GM19035 (cell line): ENCODE measurements at regions not wholly inside any gene's neighbourhood (a gene's known extent, or its start where the extent isn't known, plus 50 kb on each side); places are given as distances from the start of the nearest gene placed in this dataset.
"Not testable (repeated sequence)": the region's sequence is repeated elsewhere in the genome, so short reads cannot be mapped to it uniquely, and the experiment has no call there.

Experiments
- ATAC-seq: cut with Tn5 transposase; IDR thresholded peaks from one replicate; pipeline ENCODE4 v1.9.1; 2021; ENCODE audit not compliant: unreplicated experiment

DNA sequence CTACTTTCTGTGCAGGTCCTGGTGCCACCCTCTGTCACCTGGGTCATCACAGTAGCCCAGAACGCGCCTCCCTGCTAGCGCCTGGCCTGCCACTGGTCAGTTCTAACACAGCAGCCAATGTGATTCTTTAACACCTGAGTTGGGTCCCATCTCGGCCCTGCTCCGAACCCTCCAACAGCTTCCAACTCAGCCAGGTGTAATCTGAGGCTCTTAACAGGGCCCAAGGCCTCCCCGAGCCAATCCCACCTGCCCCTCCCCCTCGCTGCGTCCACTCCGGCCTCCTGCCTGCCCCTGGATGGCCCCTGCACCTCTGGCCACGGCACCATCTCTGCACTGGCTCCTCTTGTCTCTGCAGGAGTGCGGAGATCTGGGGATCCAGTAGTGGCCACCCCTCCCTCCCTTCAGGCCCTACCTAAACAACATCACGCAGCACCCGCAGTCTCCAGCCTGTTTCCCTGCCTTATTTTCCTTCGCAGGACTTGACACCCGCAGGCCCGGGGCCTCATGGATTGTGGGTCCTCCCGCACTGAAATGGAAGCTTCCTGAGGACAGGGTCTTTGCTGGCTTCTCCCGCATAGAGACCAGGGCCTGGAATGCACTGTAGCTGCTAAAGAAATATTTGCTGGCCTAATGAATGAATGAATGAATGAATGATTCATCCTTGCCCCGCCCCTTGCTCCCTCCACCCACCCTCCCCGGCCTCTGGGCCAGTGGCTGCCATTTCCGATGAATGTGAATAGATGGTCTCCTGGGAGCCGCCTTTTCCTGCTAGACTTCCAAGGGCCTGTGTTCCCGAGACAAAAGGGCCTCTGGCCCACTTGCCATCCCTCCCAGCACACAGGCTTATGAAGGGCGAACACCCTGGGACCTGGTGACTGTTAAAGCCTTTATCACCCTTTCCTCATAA, 174.8 kb upstream of the FOXF1 start:
- ATAC-seq = no peak

- no peak for ATAC-seq
These were observed 173.2 kb upstream of the FOXF1 start for GRCh38 chr16:86337138-86337537.

DNA sequence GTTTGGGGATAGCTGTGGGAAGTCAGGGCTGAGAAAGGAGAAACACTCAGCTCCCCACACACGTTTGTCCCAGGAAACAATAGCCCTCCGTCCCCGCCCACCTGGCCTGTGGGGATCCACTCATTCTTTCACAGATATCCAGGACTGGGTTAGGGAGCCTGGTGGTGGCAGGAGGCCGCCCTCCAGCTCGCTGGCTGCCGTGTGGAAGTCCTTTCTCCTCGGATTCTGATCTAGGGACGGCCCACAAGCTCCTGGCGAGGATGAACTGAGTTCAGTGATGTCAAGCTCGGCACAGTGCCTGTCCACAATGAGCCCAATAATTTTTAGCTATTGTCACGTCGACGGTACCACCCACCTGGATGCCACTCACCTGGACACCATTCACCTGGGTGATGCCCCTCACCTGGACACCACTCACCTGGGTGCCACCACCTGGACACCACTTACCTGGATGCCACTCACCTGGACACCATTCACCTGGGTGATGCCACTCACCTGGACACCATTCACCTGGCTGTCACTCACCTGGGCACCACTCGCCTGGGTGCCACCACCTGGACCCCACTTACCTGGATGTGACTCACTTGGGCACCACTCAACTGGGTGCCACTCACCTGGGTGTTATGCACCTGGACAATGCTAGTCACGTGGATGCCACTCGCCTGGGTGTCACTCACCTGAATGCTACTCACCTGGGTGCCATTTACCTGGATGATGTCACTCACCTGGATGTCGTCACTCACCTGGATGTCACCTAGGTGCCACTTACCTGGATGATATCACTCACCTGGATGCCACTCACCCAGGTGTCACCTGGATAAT, 172.5 kb upstream of the FOXF1 start:
- no peak for ATAC-seq

- no peak for ATAC-seq
These were observed 171.8 kb upstream of the FOXF1 start for GRCh38 chr16:86338403-86339115.

DNA sequence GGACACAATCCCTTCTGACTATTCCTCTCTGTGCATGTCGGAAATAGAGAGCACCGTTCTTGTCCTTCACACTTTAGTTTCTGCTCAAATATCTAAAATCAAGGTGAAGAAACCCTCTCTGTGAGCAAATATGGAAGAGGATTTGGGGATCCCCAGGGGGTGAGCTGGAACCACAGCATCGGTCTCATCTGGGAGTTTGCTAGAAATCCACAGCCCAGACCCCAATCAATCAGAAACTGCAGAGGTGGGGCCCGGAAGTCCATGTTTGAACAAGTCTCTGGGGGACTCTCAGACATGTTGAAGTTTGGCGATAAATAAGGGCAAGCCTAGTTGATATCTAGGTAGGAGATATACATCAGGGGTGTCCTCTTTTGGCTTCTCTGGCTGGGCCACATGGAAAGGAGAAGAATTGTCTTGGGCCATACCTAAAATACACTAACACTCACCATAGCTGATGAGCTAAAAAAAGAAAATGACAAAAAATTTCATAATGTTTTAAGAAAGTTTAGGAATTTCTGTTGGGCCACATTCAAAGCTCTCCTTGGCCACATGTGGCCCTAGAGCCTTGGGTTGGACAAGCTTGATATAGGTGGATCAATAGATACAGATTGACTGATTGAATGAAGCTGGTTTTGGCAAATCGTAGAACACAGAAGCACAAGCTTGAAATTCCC, 168.0 kb upstream of the FOXF1 start:
- no peak for ATAC-seq

DNA sequence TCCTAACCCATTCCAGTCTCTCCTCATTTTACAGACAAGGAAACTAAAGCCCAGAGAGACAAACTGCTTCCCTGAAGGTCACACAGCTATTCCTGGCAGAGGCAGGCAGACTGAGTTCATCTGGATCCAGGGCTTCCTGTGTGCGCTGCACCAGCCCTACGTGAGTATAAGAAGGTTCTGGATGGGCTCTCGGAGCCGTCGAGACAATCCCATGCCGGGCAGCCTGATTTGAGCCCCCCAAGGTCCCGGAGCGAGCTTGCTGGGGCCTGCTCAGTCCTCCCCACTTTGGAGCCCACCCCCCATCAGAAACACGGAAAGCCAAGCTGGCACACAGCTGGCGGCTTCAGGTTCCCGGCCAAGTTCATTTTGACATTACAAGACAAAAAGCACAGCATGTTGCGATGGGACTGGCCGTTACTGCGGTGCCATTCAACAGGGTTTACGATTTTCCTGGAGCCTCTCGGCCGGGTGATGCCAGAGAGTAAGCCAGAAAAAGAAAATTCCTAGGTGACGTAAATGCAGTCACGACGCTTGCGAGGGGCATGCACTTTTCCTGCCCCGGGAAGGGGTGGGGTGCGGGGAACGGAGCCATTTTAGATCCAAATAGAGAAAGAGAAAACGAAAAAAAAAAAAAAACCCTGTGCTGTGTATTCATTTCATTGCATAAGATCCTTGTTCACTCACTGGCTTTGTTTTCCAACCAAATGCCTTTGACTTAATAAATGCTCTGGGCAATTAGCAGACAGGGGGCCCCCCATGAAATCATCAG, 167.1 kb upstream of the FOXF1 start:
- no peak for ATAC-seq

DNA sequence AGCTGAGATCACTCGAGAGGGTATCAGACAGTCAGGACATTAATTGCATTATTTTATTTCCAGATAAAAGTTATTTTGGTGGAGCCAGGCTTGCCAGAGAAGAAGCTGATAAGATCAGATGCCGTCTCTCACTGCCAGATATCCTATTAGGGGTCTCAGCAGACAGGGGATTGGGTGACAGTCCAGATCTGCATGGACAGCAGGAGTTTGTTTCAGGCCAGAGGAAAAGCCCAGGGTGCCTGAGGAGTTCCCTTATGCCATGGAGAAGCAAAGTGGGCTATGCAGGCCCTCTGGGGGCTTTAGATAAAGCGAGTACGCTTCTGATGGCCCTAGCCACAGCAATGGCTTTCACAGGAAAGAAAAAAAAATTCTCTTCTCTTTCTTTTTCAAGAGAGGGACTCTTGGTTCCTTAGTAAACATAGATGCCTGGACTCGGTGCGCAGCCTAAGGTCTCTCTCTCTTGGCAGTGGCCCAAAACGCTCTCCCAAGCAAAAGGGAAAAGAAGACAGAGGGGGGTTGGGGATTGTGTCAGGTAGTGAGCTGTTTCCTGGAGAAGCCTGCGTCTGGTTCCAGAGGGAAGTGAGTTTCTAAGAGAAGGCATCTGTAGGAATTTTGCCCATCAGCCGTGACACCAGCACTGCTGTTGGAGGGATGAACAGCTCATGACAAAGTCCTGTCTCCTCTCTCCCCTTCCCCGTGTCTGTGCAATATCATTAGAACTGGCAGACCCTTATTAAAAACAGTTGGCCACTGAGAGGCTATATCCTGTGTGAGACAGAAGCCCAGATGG, 166.3 kb upstream of the FOXF1 start:
- ATAC-seq = no peak

DNA sequence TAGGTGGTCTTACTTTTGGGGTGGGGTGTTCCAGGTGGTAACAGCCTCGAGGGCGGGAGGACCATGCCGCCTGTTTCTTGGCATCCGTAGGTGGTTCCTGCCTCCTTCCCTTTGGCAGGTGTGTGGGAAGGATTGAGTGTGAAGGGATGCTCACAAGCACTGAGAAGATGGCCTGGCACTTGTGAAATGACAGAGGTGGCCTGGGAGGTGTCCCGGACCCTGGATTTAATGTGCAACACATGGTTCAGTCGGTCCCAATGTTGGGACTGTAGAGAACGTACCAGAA, 165.8 kb upstream of the FOXF1 start:
- no peak for ATAC-seq

GRCh38 chr16:86344881-86345280, 165.4 kb upstream of the FOXF1 start:
- no peak for ATAC-seq

DNA sequence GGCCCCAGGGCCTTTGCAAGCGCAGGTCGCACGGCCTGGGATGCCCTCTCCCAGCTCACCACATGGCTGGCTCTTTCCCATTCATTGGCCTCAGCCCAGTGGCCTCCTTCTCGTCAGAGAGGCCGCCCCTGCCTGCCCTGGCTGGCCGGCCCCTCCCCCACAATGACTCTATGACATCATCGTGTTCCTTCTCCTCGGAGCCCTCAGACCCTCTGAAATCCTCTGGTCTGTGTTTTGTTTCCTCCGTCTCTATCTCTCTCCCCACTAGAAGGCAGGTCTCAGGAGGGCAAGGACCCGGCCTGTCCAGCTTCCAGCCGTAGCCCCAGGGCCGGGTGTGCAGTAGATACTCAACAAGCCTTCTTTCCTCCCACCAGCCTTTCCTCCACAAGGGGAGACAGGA, 164.8 kb upstream of the FOXF1 start:
- no peak for ATAC-seq

GRCh38 chr16:86346034-86346433, 164.3 kb upstream of the FOXF1 start:
- no peak for ATAC-seq

DNA sequence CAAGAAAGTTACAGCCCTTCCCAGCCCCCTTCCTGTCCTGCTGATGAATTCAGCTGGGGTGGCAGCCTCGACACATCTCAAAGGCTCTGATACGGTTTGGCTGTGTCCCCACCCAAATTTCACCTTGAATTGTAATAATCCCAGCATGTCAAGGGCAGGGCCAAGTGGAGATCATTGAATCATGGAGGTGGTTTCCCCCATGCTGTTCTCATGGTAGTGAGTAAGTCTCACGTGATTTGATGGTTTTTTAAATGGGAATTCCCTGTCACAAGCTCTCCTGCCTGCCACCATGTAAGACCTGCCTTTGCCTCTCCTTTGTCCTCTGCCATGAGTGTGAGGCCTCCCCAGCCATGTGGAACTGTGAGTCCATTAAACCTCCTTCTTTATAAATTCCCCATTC, 163.2 kb upstream of the FOXF1 start:
- ATAC-seq = no peak

DNA sequence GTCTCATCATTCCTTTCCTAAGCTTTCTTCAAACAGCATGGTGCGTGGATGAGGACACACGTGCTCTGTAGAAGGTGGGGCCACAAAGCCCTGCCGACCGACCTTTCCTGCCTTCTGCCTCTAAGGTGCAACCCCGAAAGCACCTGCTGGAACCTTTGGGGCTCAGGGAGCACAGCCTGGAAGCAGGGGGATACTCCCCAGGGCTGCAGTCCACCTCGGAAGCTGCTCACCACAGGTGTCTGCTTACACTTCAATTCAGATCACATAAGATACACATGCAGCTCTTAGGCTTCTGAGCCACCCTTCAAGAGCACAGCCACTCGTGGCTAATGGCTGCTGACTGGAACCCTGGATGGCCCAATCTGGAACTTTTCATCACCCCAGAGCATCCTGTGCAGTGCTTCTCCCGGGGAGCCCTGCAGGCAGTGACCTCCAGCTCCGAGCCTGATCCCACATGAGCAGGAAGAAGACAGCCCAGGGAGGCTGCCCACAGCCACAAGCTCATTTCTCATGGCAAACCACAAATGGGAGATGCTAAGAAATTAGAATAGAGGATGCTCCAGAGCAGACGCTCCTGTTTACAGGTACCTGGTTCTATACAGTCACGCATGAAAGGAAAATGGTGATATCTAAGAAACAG, 162.3 kb upstream of the FOXF1 start:
- ATAC-seq = no peak

DNA sequence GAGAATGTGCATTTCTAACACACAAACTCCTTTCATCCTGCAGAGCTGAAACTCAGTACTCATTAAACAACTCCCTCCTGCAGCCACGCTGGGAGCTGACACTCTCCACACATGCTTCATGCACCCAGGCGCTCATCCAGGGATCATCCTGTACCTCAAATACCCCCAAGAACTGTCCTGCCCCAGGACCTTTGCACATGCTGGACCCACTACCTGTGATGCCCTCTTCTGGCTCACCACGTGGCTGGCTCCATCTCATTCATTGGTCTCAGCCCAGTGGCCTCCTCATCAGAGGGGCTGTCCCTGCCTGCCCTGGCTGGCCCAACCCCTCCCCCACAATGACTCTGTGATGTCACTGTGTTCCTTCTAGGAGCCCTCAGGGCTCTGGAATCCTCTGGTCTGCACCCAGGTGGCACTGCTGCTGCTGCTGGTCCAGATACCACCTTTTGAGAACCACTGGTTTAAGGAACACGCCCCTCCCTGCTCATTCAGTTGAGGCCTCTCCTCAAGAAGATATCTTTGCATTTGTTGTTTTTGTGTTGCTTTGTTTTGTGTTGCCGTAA, 160.9 kb upstream of the FOXF1 start:
- no peak for ATAC-seq

GRCh38 chr16:86350289-86350688, 160.0 kb upstream of the FOXF1 start:
- ATAC-seq = no peak

- ATAC-seq = no peak
These were observed 159.1 kb upstream of the FOXF1 start for GRCh38 chr16:86351041-86351784.

GRCh38 chr16:86351785-86352139, 158.6 kb upstream of the FOXF1 start:
- ATAC-seq = not testable (repeated sequence)

- no peak for ATAC-seq
These were observed 157.2 kb upstream of the FOXF1 start for GRCh38 chr16:86353148-86353547.
